Cardiac muscle cell (in vitro differentiated cells and primary cell): ENCODE measurements at regions not wholly inside any gene's neighbourhood (a gene's known extent, or its start where the extent isn't known, plus 50 kb on each side); places are given as distances from the start of the nearest gene placed in this dataset.

Experiments
- DNase-seq, 2 donors: peaks; one replicate each; pipeline versions ENCODE4 v3.0.0 to v3.0.0-alpha.2; 2010 to 2017; ENCODE audit warnings: low read depth in 1 of 2, low spot score in 1 of 2
- H3K27ac ChIP-seq: fragments of 200-600 bp; sonication (generic); 2 replicates; pipeline ENCODE4 v1.5.1; 2016
- H3K27me3 ChIP-seq: fragments of 200-600 bp; sonication (generic); 2 replicates; pipeline ENCODE4 v1.6.0; 2016; ENCODE audit warnings: control low read depth
- H3K36me3 ChIP-seq: fragments of 200-600 bp; sonication (generic); 2 replicates; pipeline ENCODE4 v1.5.1; 2016; ENCODE audit warnings: control low read depth
- H3K4me1 ChIP-seq: fragments of 200-600 bp; sonication (generic); 2 replicates; pipeline ENCODE4 v1.8.1; 2017; ENCODE audit warnings: low read depth, mild to moderate bottlenecking, mixed run types
- H3K4me3 ChIP-seq: fragments of 200-600 bp; sonication (generic); 2 replicates; pipeline ENCODE4 v1.5.1; 2016; ENCODE audit warnings: mild to moderate bottlenecking
- H3K9me3 ChIP-seq: fragments of 200-600 bp; sonication (generic); 2 replicates; pipeline ENCODE4 v1.5.1; 2017; ENCODE audit warnings: low read depth, mild to moderate bottlenecking, control low read depth
- TF ChIP-seq, protein P1 (sequence below): IDR thresholded peaks from 2 replicates; pipeline ENCODE4 v1.5.1; 2012; ENCODE audit warnings: low read depth, mild to moderate bottlenecking, low read length

DNA sequence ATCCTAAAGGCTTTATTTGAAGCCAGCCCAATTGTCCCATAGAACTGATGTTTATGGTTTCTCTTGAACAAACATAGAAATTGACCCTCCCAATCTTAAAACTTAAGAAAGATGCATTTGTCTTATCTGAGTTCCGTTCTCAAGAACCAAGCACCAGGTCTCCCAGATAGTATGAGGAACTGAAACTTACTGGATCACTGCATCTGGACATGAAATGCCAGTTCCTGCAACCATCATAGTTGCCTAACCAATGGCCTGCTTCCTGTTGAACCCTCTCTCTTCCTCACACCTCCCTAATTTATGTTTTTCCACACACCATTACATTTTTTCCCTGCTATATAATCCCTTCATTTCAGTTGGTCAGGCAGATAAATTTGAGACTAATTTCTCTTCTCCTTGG, 478.9 kb downstream of the HTR1A start:
- TF ChIP-seq, protein P1, sequence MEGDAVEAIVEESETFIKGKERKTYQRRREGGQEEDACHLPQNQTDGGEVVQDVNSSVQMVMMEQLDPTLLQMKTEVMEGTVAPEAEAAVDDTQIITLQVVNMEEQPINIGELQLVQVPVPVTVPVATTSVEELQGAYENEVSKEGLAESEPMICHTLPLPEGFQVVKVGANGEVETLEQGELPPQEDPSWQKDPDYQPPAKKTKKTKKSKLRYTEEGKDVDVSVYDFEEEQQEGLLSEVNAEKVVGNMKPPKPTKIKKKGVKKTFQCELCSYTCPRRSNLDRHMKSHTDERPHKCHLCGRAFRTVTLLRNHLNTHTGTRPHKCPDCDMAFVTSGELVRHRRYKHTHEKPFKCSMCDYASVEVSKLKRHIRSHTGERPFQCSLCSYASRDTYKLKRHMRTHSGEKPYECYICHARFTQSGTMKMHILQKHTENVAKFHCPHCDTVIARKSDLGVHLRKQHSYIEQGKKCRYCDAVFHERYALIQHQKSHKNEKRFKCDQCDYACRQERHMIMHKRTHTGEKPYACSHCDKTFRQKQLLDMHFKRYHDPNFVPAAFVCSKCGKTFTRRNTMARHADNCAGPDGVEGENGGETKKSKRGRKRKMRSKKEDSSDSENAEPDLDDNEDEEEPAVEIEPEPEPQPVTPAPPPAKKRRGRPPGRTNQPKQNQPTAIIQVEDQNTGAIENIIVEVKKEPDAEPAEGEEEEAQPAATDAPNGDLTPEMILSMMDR = no peak
- Histone ChIP-seq H3K27ac (no peak overlapping the region), H3K4me1 (no peaks in the 10 kb centered on the region), H3K4me3 (no peak overlapping the region), H3K9me3 (no peaks in the 10 kb centered on the region), H3K36me3 (no peaks in the 10 kb centered on the region), H3K27me3 (no peaks in the 10 kb centered on the region)
- DNase-seq = no peak

- Histone ChIP-seq H3K4me1 (no peaks in the 10 kb centered on the region), H3K9me3 (no peaks in the 10 kb centered on the region), H3K27ac (no peak overlapping the region), H3K4me3 (no peak overlapping the region), H3K36me3 (no peaks in the 10 kb centered on the region), H3K27me3 (no peaks in the 10 kb centered on the region)
- TF ChIP-seq, protein P1 = no peak
- DNase-seq = no peak
Measured at GRCh38 chr5:63473335-63473967, 488.8 kb downstream of the HTR1A start.

- Histone ChIP-seq H3K36me3 (no peaks in the 10 kb centered on the region), H3K4me3 (no peak overlapping the region), H3K9me3 (no peaks in the 10 kb centered on the region), H3K27ac (no peak overlapping the region), H3K4me1 (no peaks in the 10 kb centered on the region), H3K27me3 (no peaks in the 10 kb centered on the region)
- DNase-seq = peak in 1 of 2 donors; percentile 8
- TF ChIP-seq, protein P1 = no peak
Measured at GRCh38 chr5:63456279-63456678, 506.0 kb downstream of the HTR1A start.

- H3K36me3 ChIP-seq = no peaks in the 10 kb centered on the region
- H3K4me1 ChIP-seq = no peaks in the 10 kb centered on the region
- H3K4me3 ChIP-seq = no peak overlapping the region
- no peak overlapping the region for H3K27ac ChIP-seq
- TF ChIP-seq, protein P1 = no peak
- H3K27me3 ChIP-seq = no peaks in the 10 kb centered on the region
- H3K9me3 ChIP-seq = no peaks in the 10 kb centered on the region
- no peak for DNase-seq
Measured at GRCh38 chr5:63451188-63451587, 511.1 kb downstream of the HTR1A start.

DNA sequence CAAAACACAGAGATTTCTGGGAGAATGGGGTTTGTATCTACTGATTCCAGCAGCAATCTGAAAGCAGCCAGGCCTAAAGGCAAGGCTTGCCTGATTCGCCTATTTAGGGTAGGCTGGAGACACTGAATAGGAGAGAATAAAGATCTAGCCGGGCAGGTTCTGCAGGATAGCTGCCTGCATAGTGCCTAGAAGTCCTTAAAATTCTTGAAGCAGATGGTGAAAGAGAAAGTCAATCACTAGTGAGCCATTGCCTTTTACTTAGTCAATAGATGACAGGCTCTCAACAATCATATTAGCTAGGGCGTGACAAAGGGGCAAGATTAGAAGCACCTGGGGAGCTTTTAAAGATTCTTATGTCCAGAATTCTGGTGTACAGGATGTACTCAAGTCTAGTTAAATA, 522.7 kb downstream of the HTR1A start:
- TF ChIP-seq, protein P1 = no peak
- Histone ChIP-seq H3K9me3 (no peaks in the 10 kb centered on the region), H3K4me1 (no peaks in the 10 kb centered on the region), H3K4me3 (no peak overlapping the region), H3K27me3 (no peaks in the 10 kb centered on the region), H3K36me3 (no peaks in the 10 kb centered on the region), H3K27ac (no peak overlapping the region)
- no peak for DNase-seq

DNA sequence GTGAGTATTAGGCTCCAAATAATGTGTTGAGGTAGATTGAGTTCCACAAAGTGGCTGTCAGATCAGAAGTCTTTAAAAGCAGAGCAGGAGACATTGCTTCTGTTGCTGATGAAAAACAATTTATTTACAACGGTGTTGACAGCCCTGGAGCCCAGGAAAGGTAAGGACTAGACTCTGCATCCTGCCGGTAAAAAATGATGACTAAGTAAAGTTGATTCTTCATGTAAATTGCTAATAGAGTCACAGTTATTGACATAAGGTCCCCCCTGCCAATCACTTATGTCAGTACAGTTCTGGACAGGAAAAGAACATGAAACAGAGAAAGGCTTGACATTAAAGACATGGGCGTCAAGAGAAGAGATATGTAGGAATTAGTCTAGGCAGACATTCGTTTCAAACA, 552.5 kb downstream of the HTR1A start:
- Histone ChIP-seq H3K27ac (no peak overlapping the region), H3K4me3 (no peak overlapping the region), H3K27me3 (no peaks in the 10 kb centered on the region), H3K36me3 (no peaks in the 10 kb centered on the region), H3K9me3 (no peaks in the 10 kb centered on the region), H3K4me1 (no peaks in the 10 kb centered on the region)
- TF ChIP-seq, protein P1 = no peak
- DNase-seq = no peak
